ENCODE measurements at regions not wholly inside any gene's neighbourhood (a gene's known extent, or its start where the extent isn't known, plus 50 kb on each side); places are given as distances from the start of the nearest gene placed in this dataset.

- no CpG with 5 or more reads among the region's 4 CpGs for WGBS (ENCODE audit: insufficient coverage, insufficient read length)
- DNase-seq (ENCODE audit: low read depth, low spot score): no peak
- no peaks in the 10 kb centered on the region for H3K36me3 ChIP-seq (ENCODE audit: control insufficient read depth, insufficient read depth, low read length)
- H3K4me1 ChIP-seq (ENCODE audit: control insufficient read depth, insufficient read depth, low read length): peaks cover 4% of the 10 kb centered on the region; the same call in 1 of the 2 replicates
- H3K4me3 ChIP-seq (ENCODE audit: low read length): no peak overlapping the region
- no peaks in the 10 kb centered on the region for H3K9me3 ChIP-seq (ENCODE audit: control insufficient read depth, insufficient read depth, low read length)
- H3K27me3 ChIP-seq (ENCODE audit: control insufficient read depth, insufficient read depth, low read length): no peaks in the 10 kb centered on the region
- H3K27ac ChIP-seq (ENCODE audit: low read length): no peak overlapping the region
These were observed 263.2 kb upstream of the SESN3 start for GRCh38 chr11:95494167-95494566.

DNA sequence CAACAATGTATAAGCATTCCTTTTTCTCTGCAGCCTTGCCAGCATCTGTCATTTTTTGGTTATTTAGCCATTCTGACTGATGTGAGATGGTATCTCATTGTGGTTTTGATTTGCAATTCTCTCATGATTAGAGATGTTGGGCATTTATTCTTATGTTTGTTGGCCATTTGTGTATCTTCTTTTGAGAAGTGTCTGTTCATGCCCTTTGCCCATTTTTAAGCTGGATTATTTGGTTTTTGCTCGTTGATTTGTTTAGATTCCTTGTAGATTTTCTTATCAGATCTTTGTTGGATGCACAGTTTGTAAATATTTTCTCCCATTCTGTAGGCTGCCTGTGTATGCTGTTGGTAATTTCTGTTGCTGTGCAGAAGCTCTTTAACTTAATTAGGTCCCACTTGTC is 259.6 kb upstream of the SESN3 start:
- WGBS (ENCODE audit: insufficient coverage, insufficient read length): no CpG with 5 or more reads among the region's 1 CpG
- H3K4me1 ChIP-seq (ENCODE audit: control insufficient read depth, insufficient read depth, low read length): no peaks in the 10 kb centered on the region
- no peaks in the 10 kb centered on the region for H3K9me3 ChIP-seq (ENCODE audit: control insufficient read depth, insufficient read depth, low read length)
- no peak overlapping the region for H3K27ac ChIP-seq (ENCODE audit: low read length)
- no peaks in the 10 kb centered on the region for H3K27me3 ChIP-seq (ENCODE audit: control insufficient read depth, insufficient read depth, low read length)
- no peaks in the 10 kb centered on the region for H3K36me3 ChIP-seq (ENCODE audit: control insufficient read depth, insufficient read depth, low read length)
- H3K4me3 ChIP-seq (ENCODE audit: low read length): no peak overlapping the region
- DNase-seq (ENCODE audit: low read depth, low spot score): no peak

DNA sequence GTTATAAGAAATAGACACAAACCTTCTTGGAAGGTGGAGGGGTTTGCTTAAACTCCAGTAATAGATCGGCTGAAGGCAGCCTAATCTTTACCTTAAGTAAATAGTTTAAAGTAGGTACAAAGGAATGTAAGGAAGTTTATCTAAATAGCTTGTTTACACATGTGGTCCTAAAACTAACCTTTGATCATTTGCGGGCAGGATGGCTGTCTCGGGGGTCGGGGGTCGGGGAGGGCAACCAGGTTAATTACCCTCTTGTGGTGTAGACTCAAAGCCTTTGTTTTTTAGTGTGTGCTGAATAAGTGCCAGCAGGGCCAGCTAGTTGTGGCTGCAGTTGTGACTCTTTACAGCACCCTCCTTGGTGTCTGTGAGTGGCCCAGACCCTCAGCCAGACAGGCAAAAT is 256.9 kb upstream of the SESN3 start:
- no peak for DNase-seq (ENCODE audit: low read depth, low spot score)
- no CpG with 5 or more reads among the region's 5 CpGs for WGBS (ENCODE audit: insufficient coverage, insufficient read length)
- H3K36me3 ChIP-seq (ENCODE audit: control insufficient read depth, insufficient read depth, low read length): no peaks in the 10 kb centered on the region
- no peaks in the 10 kb centered on the region for H3K4me1 ChIP-seq (ENCODE audit: control insufficient read depth, insufficient read depth, low read length)
- no peak overlapping the region for H3K27ac ChIP-seq (ENCODE audit: low read length)
- no peak overlapping the region for H3K4me3 ChIP-seq (ENCODE audit: low read length)
- H3K27me3 ChIP-seq (ENCODE audit: control insufficient read depth, insufficient read depth, low read length): no peaks in the 10 kb centered on the region
- H3K9me3 ChIP-seq (ENCODE audit: control insufficient read depth, insufficient read depth, low read length): no peaks in the 10 kb centered on the region

DNA sequence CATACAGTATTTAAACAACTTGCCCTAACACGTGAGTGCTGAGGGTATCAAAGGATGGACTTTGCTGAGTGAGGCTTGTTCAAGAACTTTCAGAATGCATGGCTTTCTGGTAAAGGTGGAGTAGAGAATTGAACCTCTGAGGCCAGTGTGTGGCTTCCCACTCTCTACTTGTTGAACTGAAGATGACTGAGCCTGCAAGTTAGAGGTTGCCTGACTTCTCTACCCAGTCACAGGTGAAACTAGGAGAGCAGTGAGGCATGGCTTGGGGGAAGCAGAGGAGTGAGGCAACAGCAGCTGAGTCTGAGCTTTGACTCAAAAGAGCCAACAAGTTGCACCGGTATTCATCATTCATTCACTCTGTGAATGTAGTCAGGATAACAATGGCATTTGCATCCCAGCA is 256.4 kb upstream of the SESN3 start:
- WGBS (ENCODE audit: insufficient coverage, insufficient read length): no CpG with 5 or more reads among the region's 2 CpGs
- no peak for DNase-seq (ENCODE audit: low read depth, low spot score)
- no peaks in the 10 kb centered on the region for H3K36me3 ChIP-seq (ENCODE audit: control insufficient read depth, insufficient read depth, low read length)
- H3K4me3 ChIP-seq (ENCODE audit: low read length): no peak overlapping the region
- H3K4me1 ChIP-seq (ENCODE audit: control insufficient read depth, insufficient read depth, low read length): no peaks in the 10 kb centered on the region
- H3K27me3 ChIP-seq (ENCODE audit: control insufficient read depth, insufficient read depth, low read length): no peaks in the 10 kb centered on the region
- H3K27ac ChIP-seq (ENCODE audit: low read length): no peak overlapping the region
- H3K9me3 ChIP-seq (ENCODE audit: control insufficient read depth, insufficient read depth, low read length): no peaks in the 10 kb centered on the region

GRCh38 chr11:95486979-95487378 is 256.0 kb upstream of the SESN3 start:
- WGBS (ENCODE audit: insufficient coverage, insufficient read length): no CpG with 5 or more reads among the region's 9 CpGs

GRCh38 chr11:95486466-95486865 is 255.5 kb upstream of the SESN3 start:
- H3K9me3 ChIP-seq (ENCODE audit: control insufficient read depth, insufficient read depth, low read length): no peaks in the 10 kb centered on the region
- H3K36me3 ChIP-seq (ENCODE audit: control insufficient read depth, insufficient read depth, low read length): no peaks in the 10 kb centered on the region
- no peak overlapping the region for H3K4me3 ChIP-seq (ENCODE audit: low read length)
- no CpG with 5 or more reads among the region's 2 CpGs for WGBS (ENCODE audit: insufficient coverage, insufficient read length)
- H3K27me3 ChIP-seq (ENCODE audit: control insufficient read depth, insufficient read depth, low read length): no peaks in the 10 kb centered on the region
- H3K27ac ChIP-seq (ENCODE audit: low read length): no peak overlapping the region
- DNase-seq (ENCODE audit: low read depth, low spot score): no peak
- no peaks in the 10 kb centered on the region for H3K4me1 ChIP-seq (ENCODE audit: control insufficient read depth, insufficient read depth, low read length)

More at GRCh38 chr11:95486979-95487378, 256.0 kb upstream of the SESN3 start:
- H3K4me1 ChIP-seq (ENCODE audit: control insufficient read depth, insufficient read depth, low read length): no peaks in the 10 kb centered on the region
- no peak overlapping the region for H3K4me3 ChIP-seq (ENCODE audit: low read length)
- H3K27ac ChIP-seq (ENCODE audit: low read length): no peak overlapping the region
- no peaks in the 10 kb centered on the region for H3K27me3 ChIP-seq (ENCODE audit: control insufficient read depth, insufficient read depth, low read length)
- no peaks in the 10 kb centered on the region for H3K36me3 ChIP-seq (ENCODE audit: control insufficient read depth, insufficient read depth, low read length)
- H3K9me3 ChIP-seq (ENCODE audit: control insufficient read depth, insufficient read depth, low read length): no peaks in the 10 kb centered on the region
- DNase-seq (ENCODE audit: low read depth, low spot score): no peak

GRCh38 chr11:95485115-95485900 is 254.3 kb upstream of the SESN3 start:
- no peaks in the 10 kb centered on the region for H3K4me1 ChIP-seq (ENCODE audit: control insufficient read depth, insufficient read depth, low read length)
- no peak for DNase-seq (ENCODE audit: low read depth, low spot score)
- H3K27me3 ChIP-seq (ENCODE audit: control insufficient read depth, insufficient read depth, low read length): no peaks in the 10 kb centered on the region
- no peaks in the 10 kb centered on the region for H3K36me3 ChIP-seq (ENCODE audit: control insufficient read depth, insufficient read depth, low read length)
- H3K27ac ChIP-seq (ENCODE audit: low read length): no peak overlapping the region
- WGBS (ENCODE audit: insufficient coverage, insufficient read length): no CpG with 5 or more reads among the region's 2 CpGs
- H3K4me3 ChIP-seq (ENCODE audit: low read length): no peak overlapping the region
- H3K9me3 ChIP-seq (ENCODE audit: control insufficient read depth, insufficient read depth, low read length): no peaks in the 10 kb centered on the region

DNA sequence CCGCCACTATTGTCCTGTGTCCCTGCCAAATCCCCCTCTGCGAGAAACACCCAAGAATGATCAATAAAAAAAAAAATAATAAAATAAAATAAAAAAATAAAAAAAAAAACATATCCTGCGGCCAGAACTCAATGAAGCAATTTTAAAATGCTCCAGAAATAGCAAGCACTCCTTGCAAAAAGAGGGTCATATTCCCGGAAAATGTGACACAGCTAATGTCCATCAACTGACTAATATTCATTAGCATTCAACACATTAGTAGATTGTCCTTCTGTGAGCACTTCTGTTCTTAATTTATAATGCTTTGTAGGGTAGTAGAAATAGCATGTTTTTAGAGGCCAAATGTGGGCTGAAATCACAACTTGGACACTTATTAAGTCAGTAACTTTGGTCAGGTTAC is 252.3 kb upstream of the SESN3 start:
- H3K9me3 ChIP-seq (ENCODE audit: control insufficient read depth, insufficient read depth, low read length): no peaks in the 10 kb centered on the region
- no peaks in the 10 kb centered on the region for H3K4me1 ChIP-seq (ENCODE audit: control insufficient read depth, insufficient read depth, low read length)
- H3K27ac ChIP-seq (ENCODE audit: low read length): no peak overlapping the region
- no peaks in the 10 kb centered on the region for H3K36me3 ChIP-seq (ENCODE audit: control insufficient read depth, insufficient read depth, low read length)
- WGBS (ENCODE audit: insufficient coverage, insufficient read length): no CpG with 5 or more reads among the region's 4 CpGs
- H3K4me3 ChIP-seq (ENCODE audit: low read length): no peak overlapping the region
- no peaks in the 10 kb centered on the region for H3K27me3 ChIP-seq (ENCODE audit: control insufficient read depth, insufficient read depth, low read length)
- no peak for DNase-seq (ENCODE audit: low read depth, low spot score)

DNA sequence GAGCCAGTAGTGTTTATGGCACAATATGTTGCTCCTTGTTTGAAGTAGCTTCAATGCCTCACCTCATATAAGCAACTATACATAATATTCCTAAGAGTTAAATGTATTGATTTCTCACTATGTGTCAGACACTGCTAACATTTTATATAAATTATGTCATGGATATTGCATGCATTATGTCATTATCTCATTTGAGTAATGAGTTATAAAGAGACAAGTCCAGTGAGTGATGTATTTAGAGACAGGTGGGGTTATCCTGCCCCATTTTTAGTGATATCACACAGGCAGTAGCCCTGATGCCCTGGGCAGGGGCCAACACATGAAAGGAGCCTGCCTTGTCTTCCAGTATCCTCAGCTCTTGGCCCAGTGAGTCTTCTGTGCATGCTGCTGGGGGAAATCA is 247.0 kb upstream of the SESN3 start:
- no peak for DNase-seq (ENCODE audit: low read depth, low spot score)
- no peaks in the 10 kb centered on the region for H3K36me3 ChIP-seq (ENCODE audit: control insufficient read depth, insufficient read depth, low read length)
- no peak overlapping the region for H3K27ac ChIP-seq (ENCODE audit: low read length)
- H3K27me3 ChIP-seq (ENCODE audit: control insufficient read depth, insufficient read depth, low read length): no peaks in the 10 kb centered on the region
- H3K9me3 ChIP-seq (ENCODE audit: control insufficient read depth, insufficient read depth, low read length): no peaks in the 10 kb centered on the region
- no peaks in the 10 kb centered on the region for H3K4me1 ChIP-seq (ENCODE audit: control insufficient read depth, insufficient read depth, low read length)
- H3K4me3 ChIP-seq (ENCODE audit: low read length): no peak overlapping the region

DNA sequence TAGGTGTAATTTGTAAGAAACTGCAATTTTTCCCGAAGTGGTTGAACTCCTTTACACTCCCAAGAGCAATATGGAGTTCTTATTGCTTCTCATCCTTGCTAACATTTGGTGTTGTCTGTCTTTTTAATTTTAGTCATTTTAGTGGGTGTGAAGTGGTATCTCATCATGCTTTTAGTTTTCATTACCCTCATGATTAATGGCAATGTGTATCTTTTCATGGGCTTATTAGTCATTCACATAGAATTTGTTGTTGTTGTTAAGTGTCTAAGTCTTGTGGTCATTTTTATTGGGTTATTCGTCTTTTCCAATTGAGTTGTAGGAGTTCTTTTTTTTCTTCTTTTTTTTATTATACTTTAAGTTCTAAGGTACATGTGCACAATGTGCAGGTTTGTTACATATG is 238.3 kb upstream of the SESN3 start:
- Histone ChIP-seq H3K4me1 (ENCODE audit: control insufficient read depth, insufficient read depth, low read length) (no peaks in the 10 kb centered on the region), H3K36me3 (ENCODE audit: control insufficient read depth, insufficient read depth, low read length) (no peaks in the 10 kb centered on the region), H3K27me3 (ENCODE audit: control insufficient read depth, insufficient read depth, low read length) (no peaks in the 10 kb centered on the region), H3K4me3 (ENCODE audit: low read length) (no peak overlapping the region), H3K27ac (ENCODE audit: low read length) (no peak overlapping the region), H3K9me3 (ENCODE audit: control insufficient read depth, insufficient read depth, low read length) (no peaks in the 10 kb centered on the region)
- no peak for DNase-seq (ENCODE audit: low read depth, low spot score)
- no CpG with 5 or more reads among the region's 2 CpGs for WGBS (ENCODE audit: insufficient coverage, insufficient read length)

- H3K36me3 ChIP-seq (ENCODE audit: control insufficient read depth, insufficient read depth, low read length): no peaks in the 10 kb centered on the region
- H3K9me3 ChIP-seq (ENCODE audit: control insufficient read depth, insufficient read depth, low read length): no peaks in the 10 kb centered on the region
- no peak overlapping the region for H3K27ac ChIP-seq (ENCODE audit: low read length)
- H3K27me3 ChIP-seq (ENCODE audit: control insufficient read depth, insufficient read depth, low read length): no peaks in the 10 kb centered on the region
- H3K4me3 ChIP-seq (ENCODE audit: low read length): no peak overlapping the region
- no peaks in the 10 kb centered on the region for H3K4me1 ChIP-seq (ENCODE audit: control insufficient read depth, insufficient read depth, low read length)
- DNase-seq (ENCODE audit: low read depth, low spot score): no peak
These were observed 235.4 kb upstream of the SESN3 start for GRCh38 chr11:95466416-95466815.

Measured in iPS DF 6.9 (cell line).